ENCODE measurements at regions not wholly inside any gene's neighbourhood (a gene's known extent, or its start where the extent isn't known, plus 50 kb on each side); places are given as distances from the start of the nearest gene placed in this dataset.

- H3K4me1 ChIP-seq (ENCODE audit: insufficient read depth): peaks cover 1% of the 10 kb centered on the region
- H3K9me3 ChIP-seq: no peaks in the 10 kb centered on the region
- intact Hi-C loops (cut with DNase I): no loop called here
- H3K27me3 ChIP-seq: no peaks in the 10 kb centered on the region
- H3K4me3 ChIP-seq: no peak overlapping the region
- TF ChIP-seq EP300 (IDR thresholded peaks at IDR 0.05) (no peak), CTCF (IDR thresholded peaks at IDR 0.05) (no peak), POLR2A (IDR thresholded peaks at IDR 0.05) (no peak)
- no peaks in the 10 kb centered on the region for H3K36me3 ChIP-seq
- 86% methylated on average over 4 of the region's 4 CpGs for WGBS, 3 donors
- no peak overlapping the region for H3K27ac ChIP-seq
- no peak for DNase-seq
Measured at GRCh38 chr1:68332041-68332440, 99.7 kb upstream of the WLS start.

DNA sequence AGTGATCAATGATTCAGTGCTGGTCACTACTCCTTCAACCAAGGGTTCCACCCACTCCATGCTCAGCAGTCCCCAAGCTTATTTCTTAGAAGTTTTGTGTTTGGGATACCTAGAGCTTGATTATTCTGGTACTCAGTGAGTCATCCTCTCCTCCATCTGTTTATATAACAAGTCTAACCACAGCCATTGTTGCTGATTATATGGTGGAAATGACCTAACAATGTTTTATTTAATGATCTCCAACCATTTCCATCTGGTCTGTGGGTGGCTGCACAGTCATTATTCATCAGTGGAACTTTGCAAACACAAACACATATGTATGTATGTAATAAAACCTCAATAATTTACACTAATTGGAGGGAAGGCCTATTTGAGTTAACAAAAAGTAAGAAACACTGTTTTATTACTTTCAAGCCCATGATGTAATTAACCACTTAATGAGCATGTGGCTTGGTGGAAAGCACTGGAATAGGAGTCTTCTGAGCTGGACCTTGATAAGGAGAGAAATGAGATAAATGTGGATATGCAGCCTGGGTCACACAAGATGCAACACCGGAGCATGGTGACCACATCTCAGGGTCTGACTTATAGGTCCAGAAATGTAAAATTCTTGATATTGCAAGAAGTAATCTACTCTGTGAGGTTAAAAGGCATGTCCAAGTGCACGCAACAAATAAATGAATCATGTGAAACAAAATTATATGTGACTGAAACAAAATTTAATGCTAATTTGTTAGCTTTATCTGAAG lies 99.0 kb upstream of the WLS start:
- H3K4me1 ChIP-seq (ENCODE audit: insufficient read depth): peaks cover 3% of the 10 kb centered on the region
- DNase-seq: no peak
- no peaks in the 10 kb centered on the region for H3K27me3 ChIP-seq
- no peak overlapping the region for H3K27ac ChIP-seq
- intact Hi-C loops (cut with DNase I): no loop called here
- no peaks in the 10 kb centered on the region for H3K36me3 ChIP-seq
- H3K9me3 ChIP-seq: no peaks in the 10 kb centered on the region
- 65 to 74% (median 66%) methylated on average over 2 of the region's 2 CpGs for WGBS, 3 donors
- TF ChIP-seq POLR2A (IDR thresholded peaks at IDR 0.05): no peak
- TF ChIP-seq CTCF (IDR thresholded peaks at IDR 0.05): no peak
- TF ChIP-seq EP300 (IDR thresholded peaks at IDR 0.05): no peak
- H3K4me3 ChIP-seq: no peak overlapping the region

DNA sequence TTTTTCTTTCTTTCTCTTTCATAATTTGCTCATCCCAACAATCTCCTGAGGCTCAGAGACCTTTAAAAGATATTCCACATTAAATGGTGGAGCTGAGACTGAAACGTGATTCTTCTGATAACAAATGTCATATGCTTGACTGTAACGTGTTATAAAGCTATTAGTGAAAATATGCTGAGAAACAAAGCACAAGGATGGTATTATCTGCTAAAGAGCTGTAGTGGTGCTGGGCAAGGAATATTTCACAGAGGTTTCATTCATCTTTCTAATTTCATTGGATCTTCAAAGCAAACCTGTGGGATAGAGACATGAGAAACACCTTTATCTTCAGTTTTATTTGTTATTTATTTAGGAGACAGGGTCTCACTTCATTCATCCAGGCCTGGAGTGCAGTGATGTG lies 98.1 kb upstream of the WLS start:
- no peak for DNase-seq
- intact Hi-C loops (cut with DNase I): no loop called here
- Histone ChIP-seq H3K4me3 (no peak overlapping the region), H3K4me1 (ENCODE audit: insufficient read depth) (peaks cover 3% of the 10 kb centered on the region), H3K36me3 (no peaks in the 10 kb centered on the region), H3K27ac (no peak overlapping the region), H3K9me3 (no peaks in the 10 kb centered on the region), H3K27me3 (no peaks in the 10 kb centered on the region)
- TF ChIP-seq EP300 (IDR thresholded peaks at IDR 0.05) (no peak), CTCF (IDR thresholded peaks at IDR 0.05) (no peak), POLR2A (IDR thresholded peaks at IDR 0.05) (no peak)
- 34 to 38% (median 38%) methylated on average over 2 of the region's 2 CpGs for WGBS, 3 donors

DNA sequence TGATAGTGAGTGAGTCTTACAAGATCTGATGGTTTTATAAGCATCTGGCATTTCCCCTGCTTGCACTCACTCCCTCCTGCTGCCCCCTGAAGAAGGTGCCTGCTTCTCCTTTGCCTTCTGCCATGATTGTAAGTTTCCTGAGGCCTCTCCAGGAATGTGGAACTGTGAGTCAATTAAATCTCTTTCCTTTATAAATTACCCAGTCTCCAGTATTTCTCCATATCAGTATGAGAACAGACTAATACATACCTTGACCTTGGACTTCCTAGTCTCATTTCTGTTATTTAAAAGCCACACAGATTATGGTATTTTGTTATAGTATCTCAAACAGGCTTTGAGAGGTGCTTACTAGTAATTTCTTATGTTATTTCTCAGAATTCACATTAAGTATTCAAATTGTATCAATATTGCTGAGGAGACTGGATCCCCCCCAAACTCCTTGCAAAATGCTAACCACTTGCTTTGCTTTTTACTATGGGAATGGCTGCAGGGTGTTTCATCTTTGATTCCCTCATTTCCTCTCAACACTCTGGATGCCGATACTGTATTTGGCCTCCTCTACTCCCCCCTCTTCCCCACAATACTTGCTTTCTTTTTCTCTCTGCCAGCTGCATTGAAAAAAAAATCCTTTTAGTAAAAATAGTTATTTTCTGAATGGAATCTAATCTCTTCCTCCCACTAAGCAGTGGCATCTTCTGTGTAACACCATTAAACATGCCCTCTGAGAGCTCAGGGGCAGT lies 96.9 kb upstream of the WLS start:
- Histone ChIP-seq H3K4me1 (ENCODE audit: insufficient read depth) (peaks cover 5% of the 10 kb centered on the region), H3K9me3 (no peaks in the 10 kb centered on the region), H3K27me3 (no peaks in the 10 kb centered on the region), H3K27ac (peak overlapping the region in 1 of 2 donors; percentile 13), H3K36me3 (no peaks in the 10 kb centered on the region), H3K4me3 (no peak overlapping the region)
- WGBS, 3 donors: 0 to 4% (median 2%) methylated on average over 1 of the region's 1 CpG
- TF ChIP-seq POLR2A (IDR thresholded peaks at IDR 0.05) (no peak), EP300 (IDR thresholded peaks at IDR 0.05) (no peak), CTCF (IDR thresholded peaks at IDR 0.05) (no peak)
- intact Hi-C loops (cut with DNase I): loop anchor here in 1 of 4 donors (10.0 kb wide), 1 partner anchor 94 kb away; the partner anchor contains the start of gene WLS
- no peak for DNase-seq

Data from ovary (tissue), 7 donors.